Stimulated activated CD4-positive, alpha-beta T cell treated with anti-CD3 and anti-CD28 coated beads, Interleukin-2, amount 100 ng/mL, for 4 hours (primary cell): ENCODE measurements at regions not wholly inside any gene's neighbourhood (a gene's known extent, or its start where the extent isn't known, plus 50 kb on each side); places are given as distances from the start of the nearest gene placed in this dataset.

Experiments
- DNase-seq: peaks from one replicate; pipeline ENCODE4 v3.0.0-alpha.2; 2020; ENCODE audit warnings: low read depth

GRCh38 chr11:11135820-11136476 is 217.1 kb downstream of the CSNK2A3 start:
- no peak for DNase-seq

GRCh38 chr11:11129118-11129517 is 223.9 kb downstream of the CSNK2A3 start:
- DNase-seq: no peak

GRCh38 chr11:11125618-11126017 is 227.4 kb downstream of the CSNK2A3 start:
- DNase-seq: no peak

GRCh38 chr11:11122749-11123148 is 230.3 kb downstream of the CSNK2A3 start:
- no peak for DNase-seq

- DNase-seq: no peak
Observed at GRCh38 chr11:11119917-11120316, 233.1 kb downstream of the CSNK2A3 start.

GRCh38 chr11:11117730-11118129 is 235.3 kb downstream of the CSNK2A3 start:
- DNase-seq: no peak

- no peak for DNase-seq
Observed at GRCh38 chr11:11115475-11115874, 237.6 kb downstream of the CSNK2A3 start.

- no peak for DNase-seq
Observed at GRCh38 chr11:11113626-11114025, 239.4 kb downstream of the CSNK2A3 start.

GRCh38 chr11:11108026-11108425 is 245.0 kb downstream of the CSNK2A3 start:
- DNase-seq: no peak

- no peak for DNase-seq
Observed at GRCh38 chr11:11107076-11107723, 245.8 kb downstream of the CSNK2A3 start.

GRCh38 chr11:11105361-11105760 is 247.5 kb upstream of the ZBED5 start:
- DNase-seq: no peak

GRCh38 chr11:11095831-11096723 is 238.2 kb upstream of the ZBED5 start:
- DNase-seq: no peak

- no peak for DNase-seq
Observed at GRCh38 chr11:11090495-11090894, 232.6 kb upstream of the ZBED5 start.

- DNase-seq: no peak
Observed at GRCh38 chr11:11089805-11090204, 232.0 kb upstream of the ZBED5 start.

GRCh38 chr11:11086979-11087378 is 229.1 kb upstream of the ZBED5 start:
- no peak for DNase-seq

- no peak for DNase-seq
Observed at GRCh38 chr11:11085580-11085979, 227.7 kb upstream of the ZBED5 start.

- DNase-seq: no peak
Observed at GRCh38 chr11:11084337-11084736, 226.5 kb upstream of the ZBED5 start.

- DNase-seq: no peak
Observed at GRCh38 chr11:11083441-11083840, 225.6 kb upstream of the ZBED5 start.

GRCh38 chr11:11082646-11083045 is 224.8 kb upstream of the ZBED5 start:
- DNase-seq: no peak

GRCh38 chr11:11081776-11082175 is 223.9 kb upstream of the ZBED5 start:
- DNase-seq: no peak

- DNase-seq: no peak
Observed at GRCh38 chr11:11081288-11081687, 223.4 kb upstream of the ZBED5 start.

GRCh38 chr11:11078344-11079086 is 220.7 kb upstream of the ZBED5 start:
- no peak for DNase-seq
